ENCODE measurements at regions not wholly inside any gene's neighbourhood (a gene's known extent, or its start where the extent isn't known, plus 50 kb on each side); places are given as distances from the start of the nearest gene placed in this dataset.

- TF ChIP-seq, protein P1, sequence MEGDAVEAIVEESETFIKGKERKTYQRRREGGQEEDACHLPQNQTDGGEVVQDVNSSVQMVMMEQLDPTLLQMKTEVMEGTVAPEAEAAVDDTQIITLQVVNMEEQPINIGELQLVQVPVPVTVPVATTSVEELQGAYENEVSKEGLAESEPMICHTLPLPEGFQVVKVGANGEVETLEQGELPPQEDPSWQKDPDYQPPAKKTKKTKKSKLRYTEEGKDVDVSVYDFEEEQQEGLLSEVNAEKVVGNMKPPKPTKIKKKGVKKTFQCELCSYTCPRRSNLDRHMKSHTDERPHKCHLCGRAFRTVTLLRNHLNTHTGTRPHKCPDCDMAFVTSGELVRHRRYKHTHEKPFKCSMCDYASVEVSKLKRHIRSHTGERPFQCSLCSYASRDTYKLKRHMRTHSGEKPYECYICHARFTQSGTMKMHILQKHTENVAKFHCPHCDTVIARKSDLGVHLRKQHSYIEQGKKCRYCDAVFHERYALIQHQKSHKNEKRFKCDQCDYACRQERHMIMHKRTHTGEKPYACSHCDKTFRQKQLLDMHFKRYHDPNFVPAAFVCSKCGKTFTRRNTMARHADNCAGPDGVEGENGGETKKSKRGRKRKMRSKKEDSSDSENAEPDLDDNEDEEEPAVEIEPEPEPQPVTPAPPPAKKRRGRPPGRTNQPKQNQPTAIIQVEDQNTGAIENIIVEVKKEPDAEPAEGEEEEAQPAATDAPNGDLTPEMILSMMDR (IDR thresholded peaks at IDR 0.05 in 2 of 3, conservative IDR thresholded peaks at IDR 0.05 in 1 of 3; ENCODE audit: insufficient read depth in 2 of 3, low read depth in 1 of 3, low read length in 3 of 3) = no peak
- TF ChIP-seq CBX1 (IDR thresholded peaks at IDR 0.05; ENCODE audit: low read depth) (no peak), BRD4 (IDR thresholded peaks at IDR 0.05) (no peak), GATA2 (CRISPR knock-in tag; IDR thresholded peaks at IDR 0.05) (no peak), E2F3 (CRISPR knock-in tag; IDR thresholded peaks at IDR 0.05) (no peak)
Observed at GRCh38 chr12:108054496-108054895, 74.6 kb upstream of the WSCD2 start.

Measured in K562 (cell line).